Activated CD4-positive, alpha-beta memory T cell treated with anti-CD3 and anti-CD28 coated beads, Interleukin-2, amount 10 ng/mL, durations not matched to agents 7 days and 5 days (primary cell): ENCODE measurements at regions not wholly inside any gene's neighbourhood (a gene's known extent, or its start where the extent isn't known, plus 50 kb on each side); places are given as distances from the start of the nearest gene placed in this dataset.
"Not testable (repeated sequence)": the region's sequence is repeated elsewhere in the genome, so short reads cannot be mapped to it uniquely, and the experiment has no call there.

Source experiments
- CTCF ChIA-PET: fragments of 350-600 bp; sonication (Branson Sonifier 250); formaldehyde crosslinking; loops from one replicate; lab custom pipeline; 2021; ENCODE audit warnings: antibody characterized with exemption, inconsistent platforms; lab: Charles Lee
- POLR2A ChIA-PET: fragments of 350-600 bp; sonication (Branson Sonifier 250); formaldehyde crosslinking; loops from one replicate; lab custom pipeline; 2021; ENCODE audit warnings: antibody characterized with exemption; lab: Charles Lee
- DNase-seq: peaks from one replicate; pipeline ENCODE4 v3.0.0-alpha.2; 2020
- H3K27ac Mint-ChIP-seq: one replicate; pipeline ENCODE4 v1.8.0; 2021; ENCODE audit warnings: mild to moderate bottlenecking, mixed read lengths
- H3K27me3 Mint-ChIP-seq: one replicate; pipeline ENCODE4 v1.8.0; 2021; ENCODE audit warnings: mixed read lengths
- H3K36me3 Mint-ChIP-seq: one replicate; pipeline ENCODE4 v1.8.0; 2021; ENCODE audit warnings: low read depth, mixed read lengths
- H3K4me1 Mint-ChIP-seq: one replicate; pipeline ENCODE4 v1.8.0; 2021; ENCODE audit warnings: mixed read lengths
- H3K4me3 Mint-ChIP-seq: one replicate; pipeline ENCODE4 v1.8.0; 2021; ENCODE audit warnings: mild to moderate bottlenecking, mixed read lengths
- H3K9me3 Mint-ChIP-seq: one replicate; pipeline ENCODE4 v1.8.0; 2021; ENCODE audit warnings: mixed read lengths

GRCh38 chr1:178651742-178652141 is 73.3 kb upstream of the RALGPS2 start:
- H3K4me1 Mint-ChIP-seq: no peaks in the 10 kb centered on the region
- no peaks in the 10 kb centered on the region for H3K36me3 Mint-ChIP-seq
- no peak overlapping the region for H3K4me3 Mint-ChIP-seq

GRCh38 chr1:178652506-178653490 is 72.2 kb upstream of the RALGPS2 start:
- no peak for DNase-seq
- Mint-ChIP-seq H3K4me3 (no peak overlapping the region), H3K27ac (no peak overlapping the region), H3K9me3 (no peaks in the 10 kb centered on the region), H3K36me3 (no peaks in the 10 kb centered on the region), H3K27me3 (peaks cover 2% of the 10 kb centered on the region), H3K4me1 (no peaks in the 10 kb centered on the region)
- ChIA-PET CTCF (no interaction called here), POLR2A (no interaction called here)

More at GRCh38 chr1:178651742-178652141, 73.3 kb upstream of the RALGPS2 start:
- Mint-ChIP-seq H3K27ac (no peak overlapping the region), H3K9me3 (no peaks in the 10 kb centered on the region), H3K27me3 (peaks cover 2% of the 10 kb centered on the region)
- POLR2A ChIA-PET: no interaction called here
- DNase-seq: no peak
- CTCF ChIA-PET: no interaction called here

GRCh38 chr1:178659789-178660208 is 65.2 kb upstream of the RALGPS2 start:
- POLR2A ChIA-PET: no interaction called here
- DNase-seq: no peak
- no peaks in the 10 kb centered on the region for H3K4me1 Mint-ChIP-seq
- H3K27ac Mint-ChIP-seq: no peak overlapping the region
- H3K9me3 Mint-ChIP-seq: no peaks in the 10 kb centered on the region
- no peak overlapping the region for H3K4me3 Mint-ChIP-seq
- no peaks in the 10 kb centered on the region for H3K36me3 Mint-ChIP-seq
- CTCF ChIA-PET: no interaction called here
- H3K27me3 Mint-ChIP-seq: peaks cover 3% of the 10 kb centered on the region

- Mint-ChIP-seq H3K9me3 (no peaks in the 10 kb centered on the region), H3K27ac (no peak overlapping the region), H3K27me3 (peaks cover 3% of the 10 kb centered on the region), H3K4me1 (no peaks in the 10 kb centered on the region), H3K36me3 (no peaks in the 10 kb centered on the region), H3K4me3 (no peak overlapping the region)
- ChIA-PET POLR2A (no interaction called here), CTCF (no interaction called here)
- no peak for DNase-seq
Measured at GRCh38 chr1:178660461-178660860, 64.6 kb upstream of the RALGPS2 start.

- no peak overlapping the region for H3K4me3 Mint-ChIP-seq
Measured at GRCh38 chr1:178664278-178664677, 60.8 kb upstream of the RALGPS2 start.

GRCh38 chr1:178665579-178665978 is 59.5 kb upstream of the RALGPS2 start:
- no peak for DNase-seq
- Mint-ChIP-seq H3K27me3 (peaks cover 3% of the 10 kb centered on the region), H3K4me3 (no peak overlapping the region), H3K27ac (no peak overlapping the region), H3K36me3 (no peaks in the 10 kb centered on the region), H3K4me1 (no peaks in the 10 kb centered on the region), H3K9me3 (no peaks in the 10 kb centered on the region)
- ChIA-PET CTCF (no interaction called here), POLR2A (no interaction called here)

More at GRCh38 chr1:178664278-178664677, 60.8 kb upstream of the RALGPS2 start:
- Mint-ChIP-seq H3K4me1 (no peaks in the 10 kb centered on the region), H3K9me3 (no peaks in the 10 kb centered on the region), H3K27ac (no peak overlapping the region), H3K36me3 (no peaks in the 10 kb centered on the region), H3K27me3 (peaks cover 3% of the 10 kb centered on the region)
- DNase-seq: no peak
- POLR2A ChIA-PET: no interaction called here
- CTCF ChIA-PET: no interaction called here

- POLR2A ChIA-PET, H3K4me3 Mint-ChIP-seq, H3K9me3 Mint-ChIP-seq, CTCF ChIA-PET, H3K27me3 Mint-ChIP-seq, DNase-seq, H3K4me1 Mint-ChIP-seq, H3K36me3 Mint-ChIP-seq, H3K27ac Mint-ChIP-seq: not testable (repeated sequence)
Measured at GRCh38 chr1:178666891-178667290, 58.2 kb upstream of the RALGPS2 start.

GRCh38 chr1:178672434-178672833 is 52.6 kb upstream of the RALGPS2 start:
- no peaks in the 10 kb centered on the region for H3K4me1 Mint-ChIP-seq
- no peaks in the 10 kb centered on the region for H3K36me3 Mint-ChIP-seq
- no peak for DNase-seq
- POLR2A ChIA-PET: no interaction called here
- H3K27me3 Mint-ChIP-seq: no peaks in the 10 kb centered on the region
- no peak overlapping the region for H3K27ac Mint-ChIP-seq
- H3K9me3 Mint-ChIP-seq: peaks cover 4% of the 10 kb centered on the region
- CTCF ChIA-PET: no interaction called here
- H3K4me3 Mint-ChIP-seq: no peak overlapping the region

GRCh38 chr1:178674559-178674958 is 50.5 kb upstream of the RALGPS2 start:
- H3K4me1 Mint-ChIP-seq, DNase-seq, POLR2A ChIA-PET, H3K4me3 Mint-ChIP-seq, CTCF ChIA-PET, H3K27ac Mint-ChIP-seq, H3K36me3 Mint-ChIP-seq, H3K27me3 Mint-ChIP-seq, H3K9me3 Mint-ChIP-seq: not testable (repeated sequence)
